LNCaP clone FGC (cell line): ENCODE measurements at regions not wholly inside any gene's neighbourhood (a gene's known extent, or its start where the extent isn't known, plus 50 kb on each side); places are given as distances from the start of the nearest gene placed in this dataset.
"Not testable (repeated sequence)": the region's sequence is repeated elsewhere in the genome, so short reads cannot be mapped to it uniquely, and the experiment has no call there.

Experiments
- DNase-seq: peaks from one replicate; pipeline ENCODE4 v3.0.0-alpha.2; 2011; ENCODE audit warnings: low read depth
- H3K4me3 ChIP-seq: 2 replicates; pipeline ENCODE4 v1.5.1; 2011; ENCODE audit warnings: mild to moderate bottlenecking, low read depth, low read length, control low read depth
- TF ChIP-seq, protein P1 (sequence below): IDR thresholded peaks from 2 replicates; pipeline ENCODE4 v1.5.1; 2012; ENCODE audit warnings: mild to moderate bottlenecking; ENCODE audit not compliant: control insufficient read depth, insufficient read depth; ENCODE audit errors: extremely low read depth

DNA sequence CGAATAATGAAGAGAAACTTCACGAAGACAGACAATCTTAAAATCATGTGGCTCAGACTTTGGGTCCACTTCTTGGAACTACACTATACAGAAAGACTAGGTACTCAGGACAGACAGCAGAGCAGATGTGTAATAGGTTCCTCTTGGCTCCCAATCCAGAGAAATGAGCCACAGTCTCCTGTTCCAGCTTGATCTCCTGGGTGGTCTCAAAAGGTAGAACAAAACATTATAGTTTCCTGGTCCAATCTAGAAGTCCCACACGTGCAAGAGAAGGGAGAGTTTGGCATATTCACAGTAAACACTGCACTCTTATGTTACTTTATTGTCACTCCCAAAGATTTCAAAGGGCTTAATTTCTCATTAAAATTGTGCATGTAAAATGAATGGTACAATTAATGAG is 134.5 kb upstream of the FIBIN start:
- no peak for DNase-seq
- H3K4me3 ChIP-seq: no peak overlapping the region
- TF ChIP-seq, protein P1, sequence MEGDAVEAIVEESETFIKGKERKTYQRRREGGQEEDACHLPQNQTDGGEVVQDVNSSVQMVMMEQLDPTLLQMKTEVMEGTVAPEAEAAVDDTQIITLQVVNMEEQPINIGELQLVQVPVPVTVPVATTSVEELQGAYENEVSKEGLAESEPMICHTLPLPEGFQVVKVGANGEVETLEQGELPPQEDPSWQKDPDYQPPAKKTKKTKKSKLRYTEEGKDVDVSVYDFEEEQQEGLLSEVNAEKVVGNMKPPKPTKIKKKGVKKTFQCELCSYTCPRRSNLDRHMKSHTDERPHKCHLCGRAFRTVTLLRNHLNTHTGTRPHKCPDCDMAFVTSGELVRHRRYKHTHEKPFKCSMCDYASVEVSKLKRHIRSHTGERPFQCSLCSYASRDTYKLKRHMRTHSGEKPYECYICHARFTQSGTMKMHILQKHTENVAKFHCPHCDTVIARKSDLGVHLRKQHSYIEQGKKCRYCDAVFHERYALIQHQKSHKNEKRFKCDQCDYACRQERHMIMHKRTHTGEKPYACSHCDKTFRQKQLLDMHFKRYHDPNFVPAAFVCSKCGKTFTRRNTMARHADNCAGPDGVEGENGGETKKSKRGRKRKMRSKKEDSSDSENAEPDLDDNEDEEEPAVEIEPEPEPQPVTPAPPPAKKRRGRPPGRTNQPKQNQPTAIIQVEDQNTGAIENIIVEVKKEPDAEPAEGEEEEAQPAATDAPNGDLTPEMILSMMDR: no peak

DNA sequence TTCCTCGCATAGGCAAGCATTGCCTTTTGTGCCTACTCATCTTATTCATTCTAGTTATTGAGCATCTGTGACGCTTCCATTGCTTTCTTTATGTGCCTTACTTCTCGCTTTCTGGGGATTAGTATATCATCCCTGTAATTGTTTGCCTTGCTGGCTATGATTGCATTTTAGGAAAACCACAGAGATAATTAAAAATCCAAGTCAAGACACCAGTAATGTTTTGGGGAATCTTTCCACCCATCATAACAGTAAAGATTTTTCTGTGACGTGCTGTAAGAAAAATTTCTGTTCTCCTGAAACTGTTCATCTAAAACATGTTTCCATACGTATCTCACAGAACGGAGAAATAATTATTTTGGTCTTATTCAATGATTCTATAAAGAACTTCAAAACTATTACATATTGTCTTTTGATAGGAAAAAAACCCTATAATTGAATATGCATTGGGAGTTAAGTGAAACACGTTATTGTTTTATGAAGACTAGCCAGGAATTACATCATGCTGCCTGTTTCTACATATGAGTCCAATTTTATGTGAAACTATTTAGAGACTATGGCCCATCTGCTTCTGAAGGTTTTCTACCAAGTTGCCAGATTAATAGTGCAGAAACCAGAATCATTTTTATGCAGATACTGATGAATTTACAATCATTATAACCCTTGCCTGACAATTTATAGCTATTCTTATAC is 133.7 kb upstream of the FIBIN start:
- TF ChIP-seq, protein P1: no peak
- no peak overlapping the region for H3K4me3 ChIP-seq
- DNase-seq: no peak

DNA sequence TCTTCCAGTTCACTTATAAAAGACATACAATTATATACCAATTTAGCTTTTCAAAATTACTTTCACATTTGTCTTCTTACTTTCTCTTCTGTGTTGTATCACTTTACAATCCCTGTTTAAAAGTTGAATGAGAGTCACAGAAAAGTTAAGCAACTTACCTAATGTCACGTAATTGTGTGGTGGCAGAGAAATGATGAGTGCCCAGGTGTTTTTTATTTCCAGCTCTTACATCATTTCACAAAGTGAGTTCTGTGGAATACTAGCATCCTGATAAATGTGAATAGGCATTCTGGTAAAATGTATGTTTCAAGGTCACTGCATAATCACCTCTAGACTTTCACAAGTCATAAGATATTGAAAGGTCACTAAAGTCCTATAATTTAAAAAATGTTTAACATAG is 133.0 kb upstream of the FIBIN start:
- TF ChIP-seq, protein P1: no peak
- H3K4me3 ChIP-seq: no peak overlapping the region
- DNase-seq: no peak

DNA sequence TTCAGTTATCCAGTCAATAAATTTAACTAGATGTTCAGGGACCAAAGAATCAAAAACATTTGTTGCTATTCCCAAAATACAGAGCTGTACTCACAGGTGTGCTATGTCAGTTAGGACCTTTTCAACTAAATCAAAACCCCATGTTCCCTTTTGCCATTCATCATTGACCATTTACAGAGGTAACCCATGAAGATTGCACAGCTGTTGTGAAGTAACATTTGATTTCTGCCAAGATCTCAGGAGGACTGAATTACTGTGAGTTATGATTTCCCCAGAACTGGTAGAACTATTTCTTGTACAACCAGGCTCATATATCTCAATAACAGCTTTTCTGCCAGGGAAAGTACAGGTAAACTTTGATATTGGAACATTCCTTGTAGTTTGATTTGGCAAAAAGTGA is 131.1 kb upstream of the FIBIN start:
- no peak for DNase-seq
- TF ChIP-seq, protein P1: no peak
- H3K4me3 ChIP-seq: no peak overlapping the region

DNA sequence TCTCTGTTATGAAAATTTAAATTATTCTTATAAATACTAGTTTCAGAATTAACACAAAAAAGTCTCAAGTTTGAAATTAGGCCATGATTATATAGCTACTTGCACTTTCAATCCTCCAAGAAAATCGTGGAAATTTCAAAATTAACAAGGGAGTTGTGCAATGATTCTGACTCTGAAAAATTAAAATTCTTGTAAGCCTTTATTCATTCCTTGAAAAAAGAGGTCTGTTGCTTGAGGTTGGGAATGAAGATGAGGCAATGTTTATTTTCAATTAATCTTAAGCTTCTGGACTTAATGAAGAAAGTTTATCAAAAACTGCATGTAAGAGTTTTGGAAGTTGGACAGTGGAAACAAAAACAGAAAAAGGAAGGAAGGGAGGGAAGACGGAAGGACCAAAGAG is 128.2 kb upstream of the FIBIN start:
- no peak for DNase-seq
- no peak overlapping the region for H3K4me3 ChIP-seq
- TF ChIP-seq, protein P1: no peak

DNA sequence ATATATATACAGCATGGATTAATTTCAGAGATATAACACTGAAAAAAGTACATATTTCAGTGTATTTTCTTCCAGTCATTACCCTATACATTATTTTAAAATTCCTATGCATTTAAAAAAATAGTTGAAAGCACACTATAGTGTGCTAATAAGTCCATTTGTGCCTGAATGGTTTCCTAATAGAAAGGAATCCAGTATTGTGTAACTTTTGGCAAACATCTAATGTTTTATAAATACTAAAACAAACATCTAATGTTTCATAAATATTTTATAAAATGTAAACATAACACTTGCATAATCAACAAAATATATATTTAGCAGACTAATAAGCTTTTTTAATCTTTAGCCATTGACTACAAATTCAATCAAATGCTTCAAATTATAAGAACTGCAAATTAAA is 126.6 kb upstream of the FIBIN start:
- H3K4me3 ChIP-seq: no peak overlapping the region
- TF ChIP-seq, protein P1: no peak

DNA sequence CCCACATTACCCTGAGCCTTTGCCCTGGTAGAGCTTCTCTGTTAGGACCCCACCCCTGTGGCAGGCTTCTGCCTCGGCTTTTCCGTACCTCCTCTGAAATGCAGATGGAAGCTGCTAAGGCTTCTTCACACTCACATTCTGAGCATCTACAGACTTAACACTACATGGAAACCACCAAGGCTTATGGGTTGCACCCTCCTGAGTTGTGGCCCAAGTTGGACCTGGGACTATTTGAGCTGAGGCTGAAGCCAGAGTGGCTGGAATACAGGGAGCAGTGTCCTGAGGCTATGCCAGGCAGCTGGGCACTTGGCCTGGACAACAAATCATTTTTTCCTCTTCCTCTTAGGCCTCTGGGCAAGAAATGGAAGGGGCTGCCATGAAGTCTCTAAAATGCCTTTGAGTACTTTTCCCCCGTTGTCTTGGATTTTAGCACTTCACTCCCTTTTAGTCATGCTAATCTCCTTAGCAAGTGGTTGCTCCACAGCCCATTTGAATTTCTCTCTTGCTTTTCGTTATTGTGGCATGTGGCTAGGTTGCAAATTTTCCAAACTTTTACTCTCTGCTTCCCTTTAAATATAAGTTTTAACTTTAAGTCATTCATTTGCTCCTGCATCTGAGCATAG is 114.8 kb upstream of the FIBIN start:
- DNase-seq: no peak
- TF ChIP-seq, protein P1: no peak
- H3K4me3 ChIP-seq: no peak overlapping the region

More for the DNA sequence above, 126.6 kb upstream of the FIBIN start:
- DNase-seq: no peak

DNA sequence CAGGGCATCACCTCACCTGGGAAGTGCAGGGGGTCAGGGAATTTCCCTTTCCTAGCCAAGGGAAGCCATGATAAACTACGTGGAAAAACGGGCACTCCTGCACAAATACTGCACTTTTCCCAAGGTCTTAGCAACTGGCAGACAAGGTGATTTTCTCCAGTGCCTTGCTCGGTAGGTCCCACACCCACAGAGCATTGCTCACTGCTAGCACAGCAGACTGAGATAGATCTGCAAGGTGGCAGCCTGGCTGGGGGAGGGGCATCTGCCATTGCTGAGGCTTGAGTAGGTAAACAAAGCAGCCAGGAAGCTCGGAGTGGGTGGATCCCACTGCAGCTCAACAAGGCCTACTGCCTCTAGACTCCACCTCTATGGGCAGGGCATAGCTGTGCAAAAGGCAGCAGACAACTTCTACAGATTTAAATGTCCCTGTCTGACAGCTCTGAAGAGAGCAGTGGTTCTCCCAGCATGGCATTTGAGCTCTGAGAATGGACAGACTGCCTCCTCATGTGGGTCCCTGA is 111.5 kb upstream of the FIBIN start:
- not testable (repeated sequence) for DNase-seq, H3K4me3 ChIP-seq
